GM18507 (cell line): ENCODE measurements at regions not wholly inside any gene's neighbourhood (a gene's known extent, or its start where the extent isn't known, plus 50 kb on each side); places are given as distances from the start of the nearest gene placed in this dataset.
"Not testable (repeated sequence)": the region's sequence is repeated elsewhere in the genome, so short reads cannot be mapped to it uniquely, and the experiment has no call there.

Experiments
- DNase-seq: peaks from one replicate; pipeline ENCODE4 v3.0.0; 2011; ENCODE audit warnings: low read depth; ENCODE audit not compliant: insufficient read length; ENCODE audit errors: extremely low spot score
- FAIRE-seq: peaks from 2 replicates; lab custom pipeline; 2011; peaks lifted over from hg19 to GRCh38; lab: Jason Lieb, UNC

- DNase-seq (no peak), FAIRE-seq (no peak)
Observed at GRCh38 chr10:108086502-108086901, 922.0 kb upstream of the SORCS1 start.

- no peak for DNase-seq
- FAIRE-seq = no peak
Observed at GRCh38 chr10:108082596-108082995, 918.1 kb upstream of the SORCS1 start.

- FAIRE-seq = no peak
- no peak for DNase-seq
Observed at GRCh38 chr10:108078263-108078662, 913.8 kb upstream of the SORCS1 start.

DNA sequence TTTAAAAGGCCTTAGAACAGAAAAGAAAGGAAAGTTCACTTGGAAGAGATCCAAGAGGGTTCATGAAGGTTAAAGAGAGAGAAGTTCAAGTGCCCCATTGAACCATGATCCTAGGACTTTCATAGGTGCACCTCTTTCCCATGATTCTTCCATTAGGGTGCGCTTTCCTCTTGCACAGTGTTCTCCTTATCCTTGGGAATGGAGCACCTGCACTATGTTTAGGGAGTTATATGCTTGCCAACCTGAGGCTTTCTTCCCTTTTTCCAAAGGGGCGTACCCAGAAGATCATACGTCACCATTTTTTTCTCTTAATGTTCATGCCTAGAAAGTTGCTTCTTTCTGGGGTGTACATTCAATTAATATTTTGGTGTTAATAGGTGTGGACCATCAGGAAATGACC lies 908.0 kb upstream of the SORCS1 start:
- no peak for DNase-seq
- FAIRE-seq = no peak

- FAIRE-seq (no peak), DNase-seq (no peak)
Observed at GRCh38 chr10:108070789-108071188, 906.3 kb upstream of the SORCS1 start.

DNA sequence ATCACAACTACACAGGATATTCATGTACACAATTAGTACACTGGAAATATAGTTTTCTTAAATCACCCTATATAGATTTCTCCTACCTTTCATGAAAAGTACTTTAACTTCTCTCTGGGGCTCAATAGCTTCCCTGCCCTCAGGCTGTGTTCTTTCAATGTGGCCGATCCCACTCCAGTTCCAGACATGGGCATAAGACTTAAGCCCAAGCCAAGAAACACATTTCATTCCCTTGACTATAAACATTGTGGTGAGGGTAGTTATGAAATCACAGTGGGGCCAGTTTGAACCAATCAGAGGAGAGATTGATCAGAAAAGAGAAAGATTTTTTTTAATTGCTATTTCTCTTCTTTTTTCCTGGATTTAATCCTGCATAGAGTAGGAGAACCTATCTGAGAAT lies 904.6 kb upstream of the SORCS1 start:
- no peak for DNase-seq
- FAIRE-seq = no peak

DNA sequence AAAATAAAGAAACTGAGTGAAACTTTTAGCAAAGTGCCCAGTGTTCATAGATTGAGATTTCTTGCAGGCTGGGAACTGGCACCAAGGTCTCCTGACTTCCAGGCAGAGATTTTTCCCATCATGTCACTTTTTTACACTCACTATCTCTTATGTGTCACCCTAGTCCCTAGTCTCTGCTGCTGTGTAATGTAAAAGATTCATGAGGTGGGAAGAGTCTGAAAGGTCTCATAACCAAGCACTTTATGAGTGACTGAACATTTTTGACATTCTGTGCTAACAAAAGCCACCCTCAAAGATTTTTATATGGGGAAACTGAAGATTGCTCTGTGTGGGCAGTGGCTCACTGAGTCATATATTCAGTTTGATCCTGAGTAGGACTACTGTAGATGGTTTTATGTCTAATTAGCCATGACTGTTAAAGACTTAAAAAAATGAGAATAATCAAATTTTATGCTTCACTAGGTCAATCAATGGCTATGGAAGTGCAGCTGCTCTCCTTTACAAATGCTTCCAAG lies 900.3 kb upstream of the SORCS1 start:
- FAIRE-seq = no peak

DNA sequence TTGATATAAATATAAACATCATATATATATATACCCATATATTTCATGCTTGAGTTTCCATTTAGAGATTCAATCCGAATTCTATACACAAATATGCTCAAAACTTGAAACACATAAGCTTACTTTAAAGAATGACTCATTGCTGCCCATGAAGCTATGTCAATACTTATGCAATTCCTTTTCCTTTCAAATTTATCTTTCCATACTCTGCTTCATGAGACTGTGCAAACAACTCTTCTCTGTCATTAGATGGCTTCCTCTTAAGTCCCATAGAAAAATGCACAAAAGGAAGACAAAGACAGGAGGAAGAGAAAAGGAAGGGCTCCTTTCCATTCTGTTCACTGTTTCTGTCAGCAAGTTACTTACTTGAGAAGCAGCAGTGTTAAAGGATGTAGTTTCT lies 895.7 kb upstream of the SORCS1 start:
- DNase-seq = no peak
- FAIRE-seq = no peak

More for the DNA sequence above, 900.3 kb upstream of the SORCS1 start:
- DNase-seq = no peak

GRCh38 chr10:108055506-108055905 lies 891.0 kb upstream of the SORCS1 start:
- DNase-seq (no peak), FAIRE-seq (no peak)

DNA sequence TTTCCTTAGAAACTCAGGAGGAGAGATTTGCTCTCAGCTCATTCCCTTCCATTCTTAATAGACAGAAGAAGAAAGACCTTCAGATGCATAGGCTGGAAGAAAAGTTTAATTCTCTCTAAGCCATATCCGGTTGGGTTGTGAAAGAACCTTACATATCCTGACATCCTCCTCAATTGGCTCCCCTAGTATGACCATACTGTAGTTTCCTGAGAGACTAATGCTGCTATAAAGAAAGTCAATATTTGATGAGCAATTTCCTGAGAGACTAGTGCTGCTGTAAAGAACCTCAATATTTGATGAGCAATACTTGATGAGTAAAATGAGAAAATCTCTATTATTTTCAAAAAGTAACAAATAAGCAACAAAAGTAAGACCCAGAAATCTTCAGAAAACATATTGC lies 888.5 kb upstream of the SORCS1 start:
- DNase-seq (no peak), FAIRE-seq (no peak)

- DNase-seq (no peak), FAIRE-seq (no peak)
Observed at GRCh38 chr10:108051218-108051617, 886.7 kb upstream of the SORCS1 start.

GRCh38 chr10:108050626-108051025 lies 886.1 kb upstream of the SORCS1 start:
- FAIRE-seq = no peak

GRCh38 chr10:108049668-108050067 lies 885.2 kb upstream of the SORCS1 start:
- FAIRE-seq (no peak), DNase-seq (no peak)

More at GRCh38 chr10:108050626-108051025, 886.1 kb upstream of the SORCS1 start:
- no peak for DNase-seq

DNA sequence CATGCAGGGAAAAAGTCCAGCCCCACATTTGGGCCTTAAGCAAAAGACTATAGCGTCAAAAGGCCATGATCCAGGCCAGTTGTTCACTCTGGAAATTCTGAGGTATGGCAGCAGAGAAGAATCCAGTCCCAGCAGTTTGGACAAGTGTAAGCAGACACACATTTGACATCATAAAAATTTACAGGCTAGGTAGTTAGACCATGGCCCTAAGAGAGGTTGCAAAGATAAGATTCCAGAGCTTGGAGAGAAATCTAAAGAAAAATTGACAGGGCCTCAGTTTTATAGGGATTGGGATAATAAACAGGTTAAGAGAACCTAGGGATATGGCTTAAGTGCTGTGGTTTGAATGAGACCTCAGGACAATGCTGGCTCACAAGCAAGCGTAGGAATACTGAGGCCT lies 884.4 kb upstream of the SORCS1 start:
- DNase-seq (no peak), FAIRE-seq (no peak)

DNA sequence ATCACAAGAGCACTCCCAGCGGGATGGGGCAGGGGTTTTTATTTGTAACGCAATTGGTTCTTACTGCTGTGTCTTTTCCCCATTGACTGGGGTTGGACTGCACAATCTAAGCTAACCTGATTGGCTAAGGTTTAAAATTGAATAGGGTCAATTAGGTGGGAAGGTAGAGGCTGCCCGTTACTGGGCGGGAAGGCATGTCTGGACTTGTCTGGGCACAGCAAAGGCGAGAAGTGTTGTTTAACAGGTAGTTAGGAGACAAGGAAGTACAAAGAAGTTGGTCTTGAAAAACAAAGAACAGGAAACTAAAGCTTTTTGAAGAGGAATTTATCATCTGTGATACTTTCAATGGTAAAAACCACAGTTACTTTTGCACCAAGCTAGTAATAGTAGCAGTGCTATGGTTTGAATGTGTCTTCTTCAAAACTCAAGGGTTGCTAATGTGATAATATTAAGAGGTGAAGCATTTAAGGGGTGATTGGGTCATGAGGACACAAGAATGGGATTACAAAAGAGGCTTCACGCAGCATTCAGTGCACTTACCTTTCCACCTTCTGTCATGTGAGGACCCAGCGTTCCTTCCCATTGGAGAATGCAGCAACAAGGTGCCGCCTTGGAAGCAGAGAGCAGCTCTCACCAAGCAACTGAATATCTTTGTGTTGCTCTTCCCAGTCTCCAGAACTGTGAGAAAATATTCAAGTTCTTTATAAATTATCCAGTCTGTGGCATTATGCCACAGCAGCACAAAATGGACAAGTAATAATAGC lies 875.5 kb upstream of the SORCS1 start:
- FAIRE-seq (no peak), DNase-seq (no peak)

GRCh38 chr10:108037061-108037460 lies 872.6 kb upstream of the SORCS1 start:
- FAIRE-seq (no peak), DNase-seq (no peak)

DNA sequence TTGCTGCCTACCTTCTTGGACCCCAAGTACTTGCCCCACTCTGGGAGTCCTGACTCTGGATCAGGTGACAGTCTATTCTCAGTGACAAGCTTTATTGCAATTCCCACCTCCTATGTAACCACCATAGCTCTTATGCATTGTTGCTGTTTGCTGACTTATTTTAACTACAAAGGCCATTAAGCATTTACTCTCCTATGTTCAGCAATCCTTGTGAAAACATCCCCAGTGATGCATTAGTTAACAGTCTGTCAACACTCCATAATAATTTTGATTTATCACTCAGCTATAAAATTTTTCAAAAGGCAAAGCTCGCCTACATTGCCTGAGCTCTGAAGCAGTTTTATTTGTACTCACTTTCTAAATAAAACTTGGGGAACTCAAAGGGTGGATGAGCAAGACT lies 871.8 kb upstream of the SORCS1 start:
- FAIRE-seq = no peak
- DNase-seq = no peak

DNA sequence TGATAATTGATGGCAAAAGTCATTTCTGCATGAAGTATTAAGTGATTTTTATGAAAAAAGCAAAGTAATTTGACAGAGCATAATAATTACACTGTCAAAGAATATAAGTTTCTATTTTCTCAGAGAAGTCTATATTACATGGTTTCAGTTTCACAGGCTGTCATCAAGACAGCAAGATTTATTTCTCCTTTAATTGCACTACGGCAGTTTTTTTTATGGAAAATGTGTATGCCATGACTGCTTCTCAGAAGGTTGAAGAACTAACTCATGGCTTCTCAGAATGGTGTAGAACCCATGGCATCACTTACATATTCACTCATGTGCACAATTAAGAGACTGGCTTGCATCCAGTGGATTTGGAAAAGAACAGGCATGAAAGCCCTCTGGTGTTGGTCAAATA lies 870.3 kb upstream of the SORCS1 start:
- no peak for FAIRE-seq
- DNase-seq = no peak

DNA sequence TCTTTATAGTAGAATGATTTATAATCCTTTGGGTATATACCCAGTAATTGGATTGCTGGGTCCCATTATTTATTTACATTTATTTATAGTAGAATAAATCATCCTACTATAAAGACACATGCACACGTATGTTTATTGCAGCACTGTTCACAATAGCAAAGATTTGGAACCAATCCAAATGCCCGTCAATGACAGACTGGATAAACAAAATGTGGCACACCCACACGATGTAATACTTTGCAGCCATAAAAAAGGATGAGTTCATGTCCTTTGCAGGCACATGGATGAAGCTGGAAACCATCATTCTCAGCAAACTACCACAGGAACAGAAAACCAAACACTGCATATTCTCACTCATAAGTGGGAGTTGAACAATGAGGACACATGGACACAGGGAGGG lies 869.0 kb upstream of the SORCS1 start:
- DNase-seq, FAIRE-seq: not testable (repeated sequence)

DNA sequence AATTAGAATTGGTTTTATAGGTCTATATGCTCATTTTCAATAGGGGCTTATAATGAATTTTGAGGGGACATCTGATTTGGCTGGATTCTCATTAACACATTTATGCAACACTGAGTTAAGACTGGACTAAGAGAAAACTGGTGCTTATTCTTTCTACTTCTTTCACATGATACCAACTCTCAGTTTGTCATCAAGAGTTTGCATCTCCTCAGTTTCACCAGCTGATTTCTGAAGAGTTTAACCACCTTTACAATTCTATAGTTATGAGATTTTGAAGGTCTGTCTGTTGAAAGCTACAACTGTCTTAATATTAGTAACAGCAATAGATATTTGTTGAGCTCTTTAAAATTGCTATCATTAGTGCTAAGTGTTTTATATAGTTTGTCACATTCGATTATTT lies 867.0 kb upstream of the SORCS1 start:
- FAIRE-seq (no peak), DNase-seq (no peak)

- FAIRE-seq = no peak
- DNase-seq = no peak
Observed at GRCh38 chr10:108014902-108015177, 850.3 kb upstream of the SORCS1 start.
